GM12878 (cell line): ENCODE measurements at regions not wholly inside any gene's neighbourhood (a gene's known extent, or its start where the extent isn't known, plus 50 kb on each side); places are given as distances from the start of the nearest gene placed in this dataset.

Experiments
- CBFB ChIP-seq: IDR thresholded peaks from 2 replicates; pipeline ENCODE4 v1.6.1; 2016; ENCODE audit warnings: antibody characterized with exemption, low read depth
- ESRRA ChIP-seq: IDR thresholded peaks from 2 replicates; pipeline ENCODE4 v1.6.1; 2012; ENCODE audit warnings: mild to moderate bottlenecking, low read length, improper control_type of control experiment
- EZH2 ChIP-seq: IDR thresholded peaks from 2 replicates; pipeline ENCODE4 v1.6.1; 2012; ENCODE audit warnings: low read depth, mild to moderate bottlenecking, control low read depth, inconsistent platforms, low read length, borderline replicate concordance; ENCODE audit not compliant: control insufficient read depth
- KDM1A ChIP-seq: fragments of 200-600 bp; sonication (generic); IDR thresholded peaks from 2 replicates; pipeline ENCODE4 v1.6.1; 2016; ENCODE audit warnings: borderline replicate concordance
- MAX ChIP-seq: IDR thresholded peaks from 2 replicates; pipeline ENCODE4 v1.6.1; 2012; ENCODE audit warnings: low read depth, low read length, improper control_type of control experiment
- PAX8 ChIP-seq: fragments of 450-650 bp; IDR thresholded peaks from 2 replicates; pipeline ENCODE4 v1.6.1; 2017; ENCODE audit warnings: mild to moderate bottlenecking, moderate library complexity
- POLR2AphosphoS5 ChIP-seq: IDR thresholded peaks from 2 replicates; pipeline ENCODE4 v1.6.1; 2011; ENCODE audit warnings: mild to moderate bottlenecking, low read length, inconsistent platforms
- TCF3 ChIP-seq: IDR thresholded peaks from 2 replicates; pipeline ENCODE4 v1.6.1; 2012; ENCODE audit warnings: low read depth, mild to moderate bottlenecking, low read length, borderline replicate concordance; ENCODE audit not compliant: insufficient read depth
- TF ChIP-seq, protein P1 (sequence below): IDR thresholded peaks from 2 replicates; pipeline ENCODE4 v1.6.1; 2012; ENCODE audit warnings: mild to moderate bottlenecking, low read depth, low read length
- TF ChIP-seq, protein P2 (sequence below), 3 experiments: IDR thresholded peaks in 2 of 3; conservative IDR thresholded peaks in 1 of 3; 2 replicates each; pipeline ENCODE4 v1.5.1; 2011; ENCODE audit warnings: low read depth in 3 of 3, low read length in 3 of 3, mild to moderate bottlenecking in 3 of 3, control low read depth in 2 of 3, moderate library complexity in 2 of 3, inconsistent platforms in 1 of 3, mixed read lengths in 1 of 3; ENCODE audit not compliant: control insufficient read depth in 2 of 3, insufficient read depth in 1 of 3; ENCODE audit errors: extremely low read depth in 1 of 3
- TF ChIP-seq, protein P3 (sequence below): IDR thresholded peaks from 2 replicates; pipeline ENCODE4 v1.6.1; 2011; ENCODE audit warnings: low read depth, mild to moderate bottlenecking, low read length, moderate library complexity, borderline replicate concordance; ENCODE audit errors: extremely low read depth
- TF ChIP-seq, protein P4 (sequence below): IDR thresholded peaks from 2 replicates; pipeline ENCODE4 v1.6.1; 2011; ENCODE audit warnings: mild to moderate bottlenecking, low read depth, low read length, moderate library complexity; ENCODE audit not compliant: insufficient replicate concordance

DNA sequence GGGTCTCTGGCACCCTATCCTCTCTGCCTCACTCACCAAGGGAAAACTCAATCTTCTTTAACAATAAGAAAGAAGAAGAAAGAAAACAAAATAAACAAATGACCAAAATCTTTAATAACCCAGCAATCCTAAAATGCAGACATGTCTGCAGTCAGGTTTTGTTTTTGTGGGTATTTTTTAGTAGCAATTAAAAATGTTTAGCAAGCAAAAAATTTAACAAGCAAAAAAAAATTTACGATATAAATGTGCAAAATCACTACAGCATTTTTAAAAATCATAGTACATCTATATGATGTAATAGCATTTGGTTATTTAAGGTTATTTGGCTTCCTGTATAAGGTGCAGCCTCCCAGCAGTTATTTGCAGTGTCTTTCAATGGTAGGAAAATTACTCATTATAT is 151.3 kb upstream of the MAP3K1 start:
- no peak for TF ChIP-seq EZH2
- TF ChIP-seq, protein P1, sequence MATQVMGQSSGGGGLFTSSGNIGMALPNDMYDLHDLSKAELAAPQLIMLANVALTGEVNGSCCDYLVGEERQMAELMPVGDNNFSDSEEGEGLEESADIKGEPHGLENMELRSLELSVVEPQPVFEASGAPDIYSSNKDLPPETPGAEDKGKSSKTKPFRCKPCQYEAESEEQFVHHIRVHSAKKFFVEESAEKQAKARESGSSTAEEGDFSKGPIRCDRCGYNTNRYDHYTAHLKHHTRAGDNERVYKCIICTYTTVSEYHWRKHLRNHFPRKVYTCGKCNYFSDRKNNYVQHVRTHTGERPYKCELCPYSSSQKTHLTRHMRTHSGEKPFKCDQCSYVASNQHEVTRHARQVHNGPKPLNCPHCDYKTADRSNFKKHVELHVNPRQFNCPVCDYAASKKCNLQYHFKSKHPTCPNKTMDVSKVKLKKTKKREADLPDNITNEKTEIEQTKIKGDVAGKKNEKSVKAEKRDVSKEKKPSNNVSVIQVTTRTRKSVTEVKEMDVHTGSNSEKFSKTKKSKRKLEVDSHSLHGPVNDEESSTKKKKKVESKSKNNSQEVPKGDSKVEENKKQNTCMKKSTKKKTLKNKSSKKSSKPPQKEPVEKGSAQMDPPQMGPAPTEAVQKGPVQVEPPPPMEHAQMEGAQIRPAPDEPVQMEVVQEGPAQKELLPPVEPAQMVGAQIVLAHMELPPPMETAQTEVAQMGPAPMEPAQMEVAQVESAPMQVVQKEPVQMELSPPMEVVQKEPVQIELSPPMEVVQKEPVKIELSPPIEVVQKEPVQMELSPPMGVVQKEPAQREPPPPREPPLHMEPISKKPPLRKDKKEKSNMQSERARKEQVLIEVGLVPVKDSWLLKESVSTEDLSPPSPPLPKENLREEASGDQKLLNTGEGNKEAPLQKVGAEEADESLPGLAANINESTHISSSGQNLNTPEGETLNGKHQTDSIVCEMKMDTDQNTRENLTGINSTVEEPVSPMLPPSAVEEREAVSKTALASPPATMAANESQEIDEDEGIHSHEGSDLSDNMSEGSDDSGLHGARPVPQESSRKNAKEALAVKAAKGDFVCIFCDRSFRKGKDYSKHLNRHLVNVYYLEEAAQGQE = no peak
- TF ChIP-seq, protein P2, sequence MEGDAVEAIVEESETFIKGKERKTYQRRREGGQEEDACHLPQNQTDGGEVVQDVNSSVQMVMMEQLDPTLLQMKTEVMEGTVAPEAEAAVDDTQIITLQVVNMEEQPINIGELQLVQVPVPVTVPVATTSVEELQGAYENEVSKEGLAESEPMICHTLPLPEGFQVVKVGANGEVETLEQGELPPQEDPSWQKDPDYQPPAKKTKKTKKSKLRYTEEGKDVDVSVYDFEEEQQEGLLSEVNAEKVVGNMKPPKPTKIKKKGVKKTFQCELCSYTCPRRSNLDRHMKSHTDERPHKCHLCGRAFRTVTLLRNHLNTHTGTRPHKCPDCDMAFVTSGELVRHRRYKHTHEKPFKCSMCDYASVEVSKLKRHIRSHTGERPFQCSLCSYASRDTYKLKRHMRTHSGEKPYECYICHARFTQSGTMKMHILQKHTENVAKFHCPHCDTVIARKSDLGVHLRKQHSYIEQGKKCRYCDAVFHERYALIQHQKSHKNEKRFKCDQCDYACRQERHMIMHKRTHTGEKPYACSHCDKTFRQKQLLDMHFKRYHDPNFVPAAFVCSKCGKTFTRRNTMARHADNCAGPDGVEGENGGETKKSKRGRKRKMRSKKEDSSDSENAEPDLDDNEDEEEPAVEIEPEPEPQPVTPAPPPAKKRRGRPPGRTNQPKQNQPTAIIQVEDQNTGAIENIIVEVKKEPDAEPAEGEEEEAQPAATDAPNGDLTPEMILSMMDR (IDR thresholded peaks at IDR 0.05 in 2 of 3, conservative IDR thresholded peaks at IDR 0.05 in 1 of 3; ENCODE audit: control insufficient read depth in 2 of 3, extremely low read depth in 1 of 3, insufficient read depth in 1 of 3, low read depth in 3 of 3, low read length in 3 of 3) = no peak
- TF ChIP-seq, protein P3, sequence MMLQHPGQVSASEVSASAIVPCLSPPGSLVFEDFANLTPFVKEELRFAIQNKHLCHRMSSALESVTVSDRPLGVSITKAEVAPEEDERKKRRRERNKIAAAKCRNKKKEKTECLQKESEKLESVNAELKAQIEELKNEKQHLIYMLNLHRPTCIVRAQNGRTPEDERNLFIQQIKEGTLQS = no peak
- no peak for TF ChIP-seq ESRRA
- TF ChIP-seq, protein P4, sequence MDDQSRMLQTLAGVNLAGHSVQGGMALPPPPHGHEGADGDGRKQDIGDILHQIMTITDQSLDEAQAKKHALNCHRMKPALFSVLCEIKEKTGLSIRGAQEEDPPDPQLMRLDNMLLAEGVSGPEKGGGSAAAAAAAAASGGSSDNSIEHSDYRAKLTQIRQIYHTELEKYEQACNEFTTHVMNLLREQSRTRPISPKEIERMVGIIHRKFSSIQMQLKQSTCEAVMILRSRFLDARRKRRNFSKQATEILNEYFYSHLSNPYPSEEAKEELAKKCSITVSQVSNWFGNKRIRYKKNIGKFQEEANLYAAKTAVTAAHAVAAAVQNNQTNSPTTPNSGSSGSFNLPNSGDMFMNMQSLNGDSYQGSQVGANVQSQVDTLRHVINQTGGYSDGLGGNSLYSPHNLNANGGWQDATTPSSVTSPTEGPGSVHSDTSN = no peak
- no peak for TF ChIP-seq TCF3
- TF ChIP-seq POLR2AphosphoS5 = no peak
- TF ChIP-seq KDM1A = no peak
- no peak for TF ChIP-seq PAX8
- TF ChIP-seq MAX = no peak
- no peak for TF ChIP-seq CBFB
